Activated CD8-positive, alpha-beta memory T cell treated with anti-CD3 and anti-CD28 coated beads for 36 hours (primary cell): ENCODE measurements at regions not wholly inside any gene's neighbourhood (a gene's known extent, or its start where the extent isn't known, plus 50 kb on each side); places are given as distances from the start of the nearest gene placed in this dataset.
"Not testable (repeated sequence)": the region's sequence is repeated elsewhere in the genome, so short reads cannot be mapped to it uniquely, and the experiment has no call there.

Experiments
- CTCF ChIA-PET: fragments of 350-600 bp; sonication (Branson Sonifier 250); formaldehyde crosslinking; loops from one replicate; lab custom pipeline; 2021; ENCODE audit warnings: antibody characterized with exemption; lab: Charles Lee
- POLR2A ChIA-PET: fragments of 350-600 bp; sonication (Branson Sonifier 250); formaldehyde crosslinking; loops from one replicate; lab custom pipeline; 2021; ENCODE audit warnings: antibody characterized with exemption; lab: Charles Lee

DNA sequence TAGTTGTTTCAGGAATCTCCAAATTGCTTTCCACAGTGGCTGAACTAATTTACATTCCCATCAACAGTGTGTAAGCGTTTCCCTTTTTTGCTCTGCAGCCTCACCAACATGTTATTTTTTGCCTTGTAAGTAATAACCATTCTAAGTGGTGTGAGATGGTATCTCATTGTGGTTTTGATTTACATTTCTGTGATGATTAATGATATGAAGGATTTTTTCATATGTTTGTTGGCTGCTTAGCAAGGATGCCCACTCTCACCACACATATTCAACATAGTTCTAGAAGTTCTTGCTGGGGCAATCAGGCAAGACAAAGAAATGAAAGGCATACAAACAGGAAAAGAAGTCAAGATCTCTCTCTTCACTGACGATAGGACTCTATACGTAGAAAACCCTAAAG is 472.4 kb downstream of the ZNF674 start:
- CTCF ChIA-PET = no interaction called here
- POLR2A ChIA-PET = no interaction called here

DNA sequence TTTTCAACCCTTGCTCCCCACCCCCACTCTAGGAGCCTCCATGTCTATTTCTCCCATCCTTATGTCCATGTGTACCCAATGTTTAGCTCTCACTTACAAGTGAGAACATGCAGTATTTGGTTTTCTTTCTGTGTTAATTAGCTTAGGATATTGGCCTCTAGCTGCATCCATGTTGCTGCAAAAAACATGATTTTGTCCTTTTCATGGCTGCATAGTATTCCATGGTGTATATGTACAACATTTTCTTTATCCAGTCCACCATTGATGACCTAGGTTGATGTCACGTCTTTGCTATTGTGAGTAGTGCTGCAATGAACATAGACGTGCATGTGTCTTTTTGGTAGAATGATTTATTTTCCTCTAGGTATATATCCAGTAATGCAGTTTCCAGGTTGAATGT is 472.8 kb downstream of the ZNF674 start:
- ChIA-PET CTCF (no interaction called here), POLR2A (no interaction called here)

DNA sequence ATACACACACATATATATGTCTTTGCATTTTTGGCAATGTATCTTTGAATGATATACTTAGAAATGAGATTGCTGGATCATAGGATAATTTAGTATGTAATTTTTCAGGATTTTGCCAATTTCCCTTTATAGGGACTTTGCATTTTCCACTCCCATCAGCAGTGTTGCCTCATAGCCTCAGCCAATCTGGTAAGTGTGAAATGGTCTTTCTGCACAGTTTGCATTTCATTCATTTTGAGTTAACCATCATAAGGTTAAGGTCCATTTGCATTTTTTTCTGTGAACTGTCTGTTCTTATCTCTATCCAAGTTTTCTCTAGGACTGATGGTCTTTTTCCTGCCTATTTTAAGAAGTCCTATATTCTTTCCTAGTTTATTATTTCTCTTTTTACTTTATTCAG is 474.8 kb downstream of the ZNF674 start:
- CTCF ChIA-PET = no interaction called here

DNA sequence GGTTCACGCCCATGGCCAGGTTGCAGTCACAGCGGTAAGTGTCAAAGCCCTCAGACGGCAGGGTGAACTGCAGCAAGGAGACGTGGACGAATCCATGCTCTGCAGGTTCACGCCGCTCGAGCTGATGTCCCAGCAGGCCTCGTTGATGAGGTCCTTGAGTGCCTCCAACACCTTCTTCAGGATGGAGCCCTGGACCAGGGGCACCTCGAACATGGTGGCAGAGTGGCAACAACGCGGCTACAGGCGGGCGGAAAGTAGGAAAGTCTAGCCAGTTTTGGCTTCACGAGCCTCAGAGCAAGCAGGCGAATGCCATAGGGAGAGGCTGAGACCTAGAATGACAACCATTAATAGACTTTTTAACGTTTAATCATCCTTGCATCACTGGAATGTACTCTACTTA is 485.9 kb downstream of the ZNF674 start:
- CTCF ChIA-PET = no interaction called here
- POLR2A ChIA-PET = no interaction called here

More for the DNA sequence above, 474.8 kb downstream of the ZNF674 start:
- POLR2A ChIA-PET = no interaction called here

DNA sequence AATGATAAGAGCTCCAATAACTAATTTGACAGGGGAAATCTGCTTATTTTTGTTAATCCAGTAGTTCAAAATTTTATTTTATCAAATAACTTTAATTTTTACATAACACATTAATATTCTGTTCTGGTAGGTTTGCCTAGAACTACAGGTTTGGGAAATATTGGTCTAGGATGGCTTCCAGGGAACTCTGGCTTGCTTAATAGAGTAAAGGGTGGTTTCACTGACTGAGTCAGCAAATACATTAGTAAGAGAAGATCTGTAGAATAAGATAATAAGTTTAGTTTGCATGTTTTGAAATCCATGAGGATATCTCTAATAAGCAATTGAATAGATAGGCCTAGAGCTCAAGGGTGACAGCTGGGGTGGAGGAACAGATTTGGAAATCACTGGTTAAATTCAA is 500.7 kb downstream of the ZNF674 start:
- CTCF ChIA-PET = no interaction called here
- POLR2A ChIA-PET = no interaction called here

DNA sequence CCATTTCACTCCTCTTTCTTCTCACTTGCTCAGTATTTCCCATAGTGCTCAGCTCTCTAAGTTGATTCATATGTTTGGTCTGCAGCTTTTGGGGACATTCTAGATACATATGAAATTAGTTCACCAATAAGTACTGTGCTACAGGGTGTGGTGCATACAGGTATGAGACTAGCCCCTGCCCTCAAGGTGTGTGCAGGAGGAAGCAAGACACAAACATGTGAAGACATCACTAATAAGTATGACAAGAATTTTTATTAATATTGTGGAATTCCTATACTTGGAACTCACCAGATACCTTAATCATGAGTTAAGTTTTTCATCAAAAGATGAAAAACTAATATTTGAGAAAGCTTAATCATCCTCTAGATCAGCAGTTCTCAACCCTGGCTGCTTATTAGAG is 505.2 kb downstream of the ZNF674 start:
- ChIA-PET CTCF (no interaction called here), POLR2A (no interaction called here)

DNA sequence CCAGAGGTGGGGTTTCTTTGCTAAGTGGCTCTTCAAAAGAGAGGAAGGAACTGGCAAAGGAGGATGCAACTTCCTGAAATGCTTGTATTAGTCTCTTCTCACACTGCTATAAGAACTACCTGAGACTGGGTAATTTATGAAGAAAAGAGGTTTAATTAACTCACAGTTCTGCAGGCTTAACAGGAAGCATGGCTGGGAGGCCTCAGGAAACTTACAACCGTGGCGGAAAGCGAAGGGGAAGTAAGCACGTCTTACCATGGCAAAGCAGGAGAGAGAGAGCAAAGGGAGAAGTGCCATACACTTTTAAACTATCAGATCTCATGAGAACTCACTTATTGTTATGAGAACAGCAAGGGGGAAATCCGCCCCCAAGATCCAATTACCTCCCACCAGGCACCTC is 505.7 kb downstream of the ZNF674 start:
- POLR2A ChIA-PET = no interaction called here
- CTCF ChIA-PET = no interaction called here

DNA sequence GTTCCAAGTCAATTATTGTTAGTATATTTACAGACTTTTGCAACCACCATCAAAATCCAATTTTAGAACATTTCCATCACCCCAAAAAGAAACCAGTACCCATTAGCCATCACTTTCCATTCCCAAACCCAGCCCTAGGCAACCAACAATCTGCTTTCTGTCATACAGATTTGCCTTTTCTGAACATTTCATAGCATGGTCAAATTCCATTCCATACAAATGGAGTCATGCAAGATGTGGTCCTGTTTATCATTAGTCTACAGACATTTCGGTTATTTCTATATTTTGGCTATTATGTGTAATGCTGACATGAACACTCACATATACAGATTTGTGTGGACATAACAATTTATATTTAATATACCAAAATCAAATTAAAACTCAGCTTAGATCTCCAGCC is 508.7 kb downstream of the ZNF674 start:
- ChIA-PET CTCF (no interaction called here), POLR2A (no interaction called here)

DNA sequence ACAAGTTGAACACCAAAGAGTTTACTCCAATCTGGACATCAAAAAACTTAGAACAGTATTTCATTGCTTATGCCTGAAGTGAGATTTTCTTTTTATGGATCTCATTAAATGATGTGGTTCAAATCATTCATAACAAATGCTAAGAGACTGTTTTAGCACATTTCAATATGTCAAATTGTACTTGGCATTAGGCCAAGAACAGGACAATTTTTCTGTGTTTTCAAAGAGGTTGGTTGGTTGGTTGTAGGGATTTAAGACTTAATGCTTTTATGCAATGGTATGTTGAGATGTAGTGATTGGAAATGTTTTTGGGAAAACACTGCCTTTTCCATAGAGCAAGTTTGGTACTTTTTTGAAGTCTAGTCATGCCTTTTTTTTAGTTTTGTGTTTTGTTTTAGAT is 510.4 kb downstream of the ZNF674 start:
- CTCF ChIA-PET = no interaction called here
- POLR2A ChIA-PET = no interaction called here

DNA sequence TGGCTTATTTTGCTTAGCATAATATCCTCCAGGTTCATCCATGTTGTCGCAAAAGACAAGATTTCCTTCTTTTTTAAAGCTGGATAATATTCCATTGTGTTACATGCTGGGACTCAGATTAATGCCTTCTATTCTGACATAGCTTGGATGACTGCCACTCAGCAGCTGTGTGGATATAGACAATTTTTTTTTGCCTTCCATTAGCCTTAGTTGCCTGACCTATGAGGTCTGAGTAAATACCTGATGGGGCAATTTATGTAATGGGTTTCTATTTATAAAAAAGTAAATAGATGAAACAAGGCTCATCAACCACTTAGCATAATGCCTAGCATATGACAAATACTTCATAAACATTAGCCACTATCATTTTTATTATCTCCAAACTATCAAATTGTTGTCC is 515.4 kb downstream of the ZNF674 start:
- CTCF ChIA-PET = no interaction called here
- POLR2A ChIA-PET = no interaction called here

DNA sequence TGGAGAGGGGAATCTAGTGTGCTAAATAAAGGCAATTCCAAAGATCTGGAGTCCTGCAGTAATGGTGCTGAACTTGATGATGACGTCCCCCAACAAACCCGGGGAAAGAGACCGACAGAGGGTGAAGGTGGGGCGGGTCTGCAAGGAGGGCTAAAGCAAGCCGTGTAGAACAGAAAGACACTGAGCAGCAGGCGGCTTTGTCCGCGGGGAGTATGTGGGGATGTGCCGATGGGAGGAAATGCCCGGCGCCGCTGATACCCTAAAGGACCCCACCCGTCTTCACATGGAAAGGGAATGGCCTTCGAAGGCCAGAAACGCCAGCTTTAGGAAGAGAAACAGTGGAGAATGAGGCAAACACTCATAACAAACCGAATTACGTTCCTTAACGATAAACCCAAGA is 528.9 kb downstream of the ZNF674 start:
- POLR2A ChIA-PET = no interaction called here
- CTCF ChIA-PET = no interaction called here

DNA sequence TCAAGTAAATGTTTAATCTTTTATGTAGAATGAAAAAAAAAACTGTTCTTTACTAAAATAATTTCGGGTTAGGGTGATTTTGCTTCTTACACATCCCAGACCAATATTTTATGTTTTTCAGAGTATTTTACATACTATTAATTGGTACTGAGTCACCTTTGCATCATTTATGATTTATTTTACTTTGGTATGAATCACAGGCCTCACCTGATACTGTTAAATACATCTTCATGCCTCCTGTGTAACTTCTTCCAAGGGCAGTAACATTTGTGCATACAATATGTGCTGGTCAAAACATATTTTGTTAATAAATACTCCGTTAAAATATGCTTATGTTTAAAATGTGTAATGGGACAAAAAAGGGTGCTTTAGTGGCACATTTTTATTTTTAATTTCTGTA is 529.6 kb downstream of the ZNF674 start:
- CTCF ChIA-PET = no interaction called here
- POLR2A ChIA-PET = no interaction called here

DNA sequence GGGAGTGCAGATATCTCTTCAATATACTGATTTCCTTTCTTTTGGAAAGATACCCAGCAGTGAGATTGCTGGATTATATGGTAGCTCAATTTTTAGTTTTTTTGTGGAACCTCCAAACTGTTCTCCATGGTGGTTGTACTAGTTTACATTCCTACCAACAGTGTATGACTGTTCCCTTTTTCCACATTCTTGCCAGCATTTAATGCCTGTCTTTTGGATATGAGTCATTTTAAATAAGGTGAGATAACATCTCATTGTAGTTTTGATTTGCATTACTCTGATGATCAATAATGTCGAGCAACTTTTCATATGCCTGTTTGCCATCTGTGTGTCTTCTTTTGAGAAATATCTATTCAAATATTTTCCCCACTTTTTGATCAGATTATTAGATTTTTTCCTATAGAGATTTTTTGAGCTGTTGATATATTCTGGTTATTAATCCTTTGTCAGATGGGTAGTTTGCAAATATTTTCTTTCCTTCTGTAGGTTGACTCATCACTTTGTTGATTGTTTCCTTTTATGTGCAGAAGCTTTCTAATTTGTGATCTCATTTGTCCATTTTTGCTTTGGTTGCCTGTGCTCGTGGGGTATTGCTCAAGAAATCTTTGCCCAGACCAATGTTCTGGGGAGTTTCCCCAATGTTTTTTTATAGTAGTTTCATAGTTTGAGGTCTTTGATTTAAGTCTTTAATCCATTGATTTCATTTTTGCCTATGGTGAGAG is 552.7 kb downstream of the ZNF674 start:
- POLR2A ChIA-PET = no interaction called here
- CTCF ChIA-PET = no interaction called here

DNA sequence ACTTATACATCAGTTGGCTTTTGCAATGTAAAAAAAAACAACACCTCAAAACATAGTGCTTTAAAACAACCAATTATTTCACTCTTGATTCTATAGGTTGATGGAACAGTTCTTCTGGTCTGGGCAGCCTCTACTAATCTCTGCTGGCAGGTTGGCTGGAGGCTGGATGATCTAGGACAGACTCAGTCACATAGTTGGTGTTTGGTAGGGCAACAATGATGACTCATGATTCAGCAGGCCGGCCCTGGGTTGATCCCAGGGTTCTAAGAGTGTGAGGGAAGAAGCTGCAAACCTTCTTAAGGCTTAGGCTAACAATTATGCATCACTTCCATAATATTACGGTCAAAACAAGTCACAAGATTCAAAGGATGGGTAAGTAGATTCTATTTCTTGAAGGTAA is 558.2 kb downstream of the ZNF674 start:
- ChIA-PET POLR2A (no interaction called here), CTCF (no interaction called here)

DNA sequence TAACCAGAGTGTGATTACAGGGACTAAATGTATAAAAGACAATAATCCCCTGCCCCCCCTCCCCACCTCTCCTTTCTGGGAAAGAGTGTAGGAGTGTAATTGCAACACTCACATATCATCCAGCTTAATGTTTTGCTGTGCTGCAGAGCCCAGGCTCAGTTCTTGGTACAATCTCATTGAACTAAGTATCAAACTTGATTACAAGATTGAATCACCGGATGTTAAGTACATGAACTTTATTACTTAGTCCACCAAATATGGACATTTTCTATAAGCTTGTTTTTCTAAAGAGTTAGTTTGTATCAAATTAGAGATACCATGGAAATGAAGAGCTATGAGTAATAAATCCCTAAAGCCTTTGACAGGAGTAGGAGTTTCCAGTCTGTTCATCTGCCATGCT is 559.1 kb downstream of the ZNF674 start:
- ChIA-PET POLR2A (no interaction called here), CTCF (no interaction called here)

DNA sequence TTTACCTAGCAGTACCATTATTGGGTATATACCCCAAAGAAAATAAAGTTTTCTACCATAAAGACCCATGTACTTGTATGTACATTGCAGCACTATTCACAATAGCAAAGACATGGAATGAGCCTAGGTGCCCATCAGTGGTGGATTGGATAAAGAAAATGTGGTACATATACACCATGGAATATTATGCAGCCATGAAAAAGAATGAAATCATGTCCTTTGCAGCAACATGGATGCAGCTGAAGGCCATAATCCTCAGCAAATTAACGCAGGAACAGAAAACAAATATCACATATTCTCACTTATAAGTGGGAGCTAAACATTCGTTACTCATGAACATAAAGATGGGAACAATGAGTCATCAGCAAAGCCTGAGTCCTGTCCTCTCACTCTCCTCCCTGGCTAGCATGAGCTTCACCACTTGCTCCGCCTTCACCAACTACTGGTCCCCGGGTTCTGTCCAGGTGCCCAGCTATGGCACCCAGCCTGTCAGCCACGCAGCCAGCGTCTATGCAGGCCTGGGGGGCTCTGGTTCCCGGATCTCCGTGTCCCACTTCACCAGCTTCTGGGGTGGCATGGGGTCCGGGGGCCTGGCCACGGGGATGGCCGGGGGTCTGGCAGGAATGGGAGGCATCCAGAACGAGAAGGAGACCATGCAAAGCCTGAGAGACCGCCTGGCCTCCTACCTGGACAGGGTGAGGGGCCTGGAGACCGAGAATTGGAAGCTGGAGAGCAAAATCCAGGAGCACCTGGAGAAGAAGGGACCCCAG is 562.1 kb downstream of the ZNF674 start:
- CTCF ChIA-PET, POLR2A ChIA-PET: not testable (repeated sequence)

DNA sequence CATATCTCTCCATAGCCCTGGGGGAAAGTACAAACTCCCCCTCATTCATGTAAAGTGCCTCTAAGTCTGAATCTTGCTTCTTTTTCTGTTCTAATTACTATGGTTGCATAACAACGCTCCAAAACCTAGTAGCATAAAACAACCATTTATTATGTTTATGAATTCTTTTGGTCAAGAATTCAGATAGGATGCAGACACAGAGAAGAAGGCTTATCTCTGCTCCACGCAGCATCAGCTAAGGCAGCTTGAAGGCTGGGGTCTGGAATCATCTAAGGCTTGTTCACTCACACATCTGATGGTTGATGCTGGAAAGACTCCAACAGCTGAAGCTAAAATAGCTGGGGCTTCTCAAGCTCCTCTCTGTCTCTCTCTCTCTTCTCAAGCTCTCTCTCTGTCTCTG is 564.5 kb downstream of the ZNF674 start:
- POLR2A ChIA-PET = no interaction called here
- CTCF ChIA-PET = no interaction called here

DNA sequence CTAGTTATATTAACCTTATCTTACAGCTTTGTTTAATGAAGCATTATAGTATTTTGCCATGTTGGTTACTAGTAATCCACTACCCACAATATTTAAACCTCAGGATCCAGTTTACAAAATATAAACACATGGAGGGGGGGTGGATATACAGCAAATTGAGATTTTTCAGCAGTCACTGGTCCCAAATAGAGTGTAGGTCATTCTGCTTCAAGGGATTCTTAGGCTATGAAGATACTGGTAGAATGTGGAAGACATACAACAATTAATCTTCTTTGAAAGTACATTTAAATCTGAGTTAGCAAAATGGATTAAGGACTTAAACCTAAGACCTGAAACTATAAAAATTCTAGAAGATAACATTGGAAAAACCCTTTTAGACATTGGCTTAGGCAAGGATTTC is 569.6 kb downstream of the ZNF674 start:
- ChIA-PET CTCF (no interaction called here), POLR2A (no interaction called here)

DNA sequence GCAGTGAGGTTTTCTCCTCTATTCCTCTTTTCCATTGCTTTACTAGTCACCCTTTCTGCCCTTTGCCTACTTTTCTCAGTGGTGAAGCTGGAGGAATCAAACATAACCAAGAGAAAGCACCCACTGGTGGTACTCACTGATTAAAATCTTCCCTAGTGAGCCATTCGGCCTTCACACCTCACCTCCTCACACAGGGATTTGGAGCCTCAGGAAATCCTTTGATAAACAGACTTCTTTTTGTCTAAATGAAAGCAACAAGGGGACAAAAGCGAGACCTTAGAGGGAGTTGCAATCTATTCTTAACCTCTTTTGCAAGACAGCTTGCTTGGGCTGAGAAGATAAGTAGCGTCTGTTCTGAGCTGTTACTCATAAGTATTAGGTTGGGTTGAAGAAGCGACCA is 572.6 kb downstream of the ZNF674 start:
- POLR2A ChIA-PET = no interaction called here
- CTCF ChIA-PET = no interaction called here

DNA sequence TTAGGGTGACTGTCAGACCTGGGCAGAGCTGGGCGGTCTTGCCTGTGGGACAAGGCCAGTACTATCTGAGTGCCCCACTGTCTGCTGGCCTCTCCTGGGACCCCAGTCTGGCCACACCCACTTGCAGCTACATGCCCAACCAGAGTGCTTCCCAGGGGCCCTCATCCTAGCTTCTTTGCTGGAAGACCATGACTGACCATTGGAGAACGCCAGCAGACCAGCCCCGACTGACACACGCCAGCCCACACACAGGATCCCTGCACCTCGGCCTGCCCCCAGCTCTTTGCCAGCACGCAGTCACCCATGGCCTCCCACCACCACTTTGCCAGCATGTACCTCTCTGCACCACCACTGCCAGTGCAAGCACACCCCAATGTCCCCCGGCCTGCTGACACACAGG is 585.7 kb downstream of the ZNF674 start:
- CTCF ChIA-PET = no interaction called here
- POLR2A ChIA-PET = no interaction called here

DNA sequence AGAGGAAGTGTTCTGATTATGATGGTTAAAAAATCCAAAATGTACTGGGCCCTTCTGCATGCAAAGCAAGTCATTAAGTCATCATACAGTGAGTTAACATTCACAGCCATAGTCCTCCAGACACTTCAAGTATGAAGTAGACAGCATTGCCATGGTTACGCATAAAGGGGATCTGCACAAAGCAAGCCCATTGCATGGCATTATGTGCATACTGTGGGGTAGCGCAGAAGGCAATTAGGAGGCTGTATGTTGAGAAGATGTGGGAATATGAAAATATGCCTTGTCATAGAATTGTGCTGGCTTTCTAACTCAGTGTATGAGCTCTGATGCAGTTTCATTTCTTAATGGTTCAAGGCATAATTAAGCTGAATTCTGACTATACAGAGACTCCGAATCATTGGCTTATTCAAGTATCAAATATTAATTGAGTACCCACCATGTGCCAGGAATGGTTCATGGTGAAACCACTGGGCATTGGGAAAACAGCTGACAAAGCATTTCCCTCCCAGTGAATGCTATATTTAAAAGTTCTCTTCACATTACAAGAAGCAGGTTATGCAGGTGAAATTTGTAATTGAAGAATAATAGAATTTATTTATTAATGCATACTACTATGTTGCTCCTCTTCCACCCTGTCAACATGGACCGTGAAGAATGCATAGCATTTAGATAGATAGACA is 588.9 kb downstream of the ZNF674 start:
- ChIA-PET POLR2A (no interaction called here), CTCF (no interaction called here)
